Osteoblast (primary cell): ENCODE measurements at regions not wholly inside any gene's neighbourhood (a gene's known extent, or its start where the extent isn't known, plus 50 kb on each side); places are given as distances from the start of the nearest gene placed in this dataset.

Source experiments
- DNase-seq: peaks from one replicate; pipeline ENCODE4 v3.0.0; 2011; ENCODE audit warnings: low spot score, mixed read lengths; ENCODE audit not compliant: insufficient read length; ENCODE audit errors: missing footprints
- H2AFZ ChIP-seq: 2 replicates; pipeline ENCODE4 v1.6.0; 2011; ENCODE audit warnings: mild to moderate bottlenecking, low read length
- H3K27ac ChIP-seq: 2 replicates; pipeline ENCODE4 v1.5.1; 2011; ENCODE audit warnings: mild to moderate bottlenecking, low read depth, low read length, moderate library complexity
- H3K27me3 ChIP-seq: 2 replicates; pipeline ENCODE4 v1.6.0; 2012; ENCODE audit warnings: mild to moderate bottlenecking, control low read depth, inconsistent platforms, low read length, moderate library complexity; ENCODE audit not compliant: insufficient read depth
- H3K36me3 ChIP-seq: 2 replicates; pipeline ENCODE4 v1.5.1; 2011; ENCODE audit warnings: mild to moderate bottlenecking, low read length, control low read depth, moderate library complexity; ENCODE audit not compliant: insufficient read depth
- H3K4me1 ChIP-seq: 2 replicates; pipeline ENCODE4 v1.5.1; 2011; ENCODE audit warnings: mild to moderate bottlenecking, low read length, control low read depth, moderate library complexity; ENCODE audit not compliant: insufficient read depth
- H3K4me2 ChIP-seq: 2 replicates; pipeline ENCODE4 v1.6.0; 2011; ENCODE audit warnings: mild to moderate bottlenecking, low read length; ENCODE audit not compliant: insufficient read depth
- H3K4me3 ChIP-seq: fragments of 200-600 bp; sonication (generic); 3 replicates; pipeline ENCODE4 v1.5.1; 2012; ENCODE audit warnings: mild to moderate bottlenecking, low read length, inconsistent platforms; ENCODE audit not compliant: insufficient read depth
- H3K79me2 ChIP-seq: 2 replicates; pipeline ENCODE4 v1.6.0; 2012; ENCODE audit warnings: mild to moderate bottlenecking, low read length, control low read depth, inconsistent platforms; ENCODE audit not compliant: insufficient read depth
- H3K9me3 ChIP-seq: 2 replicates; pipeline ENCODE4 v1.5.1; 2011; ENCODE audit warnings: low read depth, low read length, control low read depth
- H4K20me1 ChIP-seq: 2 replicates; pipeline ENCODE4 v1.6.0; 2012; ENCODE audit warnings: mild to moderate bottlenecking, low read length, control low read depth; ENCODE audit not compliant: insufficient read depth
- CTCF ChIP-seq: IDR thresholded peaks from 2 replicates; pipeline ENCODE4 v1.5.1; 2011; ENCODE audit warnings: mild to moderate bottlenecking, low read depth, low read length, moderate library complexity; ENCODE audit errors: extremely low read depth

GRCh38 chr3:117509858-117510257 is 800.3 kb downstream of the TUSC7 start:
- Histone ChIP-seq H3K9me3 (no peaks in the 10 kb centered on the region), H2AFZ (no peak overlapping the region), H4K20me1 (no peaks in the 10 kb centered on the region), H3K4me3 (no peak overlapping the region), H3K27me3 (no peaks in the 10 kb centered on the region), H3K27ac (no peak overlapping the region), H3K36me3 (no peaks in the 10 kb centered on the region), H3K79me2 (no peaks in the 10 kb centered on the region), H3K4me1 (no peaks in the 10 kb centered on the region), H3K4me2 (no peak overlapping the region)
- no peak for TF ChIP-seq CTCF
- DNase-seq, result no peak

GRCh38 chr3:117510396-117510795 is 800.8 kb downstream of the TUSC7 start:
- Histone ChIP-seq H3K27ac (no peak overlapping the region), H2AFZ (no peak overlapping the region), H3K4me1 (no peaks in the 10 kb centered on the region), H3K9me3 (no peaks in the 10 kb centered on the region), H4K20me1 (no peaks in the 10 kb centered on the region), H3K4me2 (no peak overlapping the region), H3K27me3 (no peaks in the 10 kb centered on the region), H3K36me3 (no peaks in the 10 kb centered on the region), H3K4me3 (no peak overlapping the region), H3K79me2 (no peaks in the 10 kb centered on the region)
- peak; percentile 56 for DNase-seq
- no peak for TF ChIP-seq CTCF

- H3K36me3 ChIP-seq, result no peaks in the 10 kb centered on the region
- H3K4me3 ChIP-seq, result no peak overlapping the region
- no peaks in the 10 kb centered on the region for H4K20me1 ChIP-seq
- no peak overlapping the region for H2AFZ ChIP-seq
- H3K27ac ChIP-seq, result no peak overlapping the region
- H3K4me2 ChIP-seq, result no peak overlapping the region
- H3K4me1 ChIP-seq, result no peaks in the 10 kb centered on the region
- no peaks in the 10 kb centered on the region for H3K27me3 ChIP-seq
- no peak for TF ChIP-seq CTCF
- DNase-seq, result no peak
- H3K9me3 ChIP-seq, result no peaks in the 10 kb centered on the region
- H3K79me2 ChIP-seq, result no peaks in the 10 kb centered on the region
Measured at GRCh38 chr3:117512975-117513374, 803.4 kb downstream of the TUSC7 start.

- no peaks in the 10 kb centered on the region for H3K79me2 ChIP-seq
- H3K4me2 ChIP-seq, result no peak overlapping the region
- TF ChIP-seq CTCF, result no peak
- no peaks in the 10 kb centered on the region for H3K4me1 ChIP-seq
- no peak overlapping the region for H3K4me3 ChIP-seq
- H2AFZ ChIP-seq, result no peak overlapping the region
- H3K36me3 ChIP-seq, result no peaks in the 10 kb centered on the region
- no peaks in the 10 kb centered on the region for H3K27me3 ChIP-seq
- no peak overlapping the region for H3K27ac ChIP-seq
- H3K9me3 ChIP-seq, result no peaks in the 10 kb centered on the region
- no peak for DNase-seq
- no peaks in the 10 kb centered on the region for H4K20me1 ChIP-seq
Measured at GRCh38 chr3:117515309-117515708, 805.7 kb downstream of the TUSC7 start.
